ENCODE measurements at regions not wholly inside any gene's neighbourhood (a gene's known extent, or its start where the extent isn't known, plus 50 kb on each side); places are given as distances from the start of the nearest gene placed in this dataset.

DNA sequence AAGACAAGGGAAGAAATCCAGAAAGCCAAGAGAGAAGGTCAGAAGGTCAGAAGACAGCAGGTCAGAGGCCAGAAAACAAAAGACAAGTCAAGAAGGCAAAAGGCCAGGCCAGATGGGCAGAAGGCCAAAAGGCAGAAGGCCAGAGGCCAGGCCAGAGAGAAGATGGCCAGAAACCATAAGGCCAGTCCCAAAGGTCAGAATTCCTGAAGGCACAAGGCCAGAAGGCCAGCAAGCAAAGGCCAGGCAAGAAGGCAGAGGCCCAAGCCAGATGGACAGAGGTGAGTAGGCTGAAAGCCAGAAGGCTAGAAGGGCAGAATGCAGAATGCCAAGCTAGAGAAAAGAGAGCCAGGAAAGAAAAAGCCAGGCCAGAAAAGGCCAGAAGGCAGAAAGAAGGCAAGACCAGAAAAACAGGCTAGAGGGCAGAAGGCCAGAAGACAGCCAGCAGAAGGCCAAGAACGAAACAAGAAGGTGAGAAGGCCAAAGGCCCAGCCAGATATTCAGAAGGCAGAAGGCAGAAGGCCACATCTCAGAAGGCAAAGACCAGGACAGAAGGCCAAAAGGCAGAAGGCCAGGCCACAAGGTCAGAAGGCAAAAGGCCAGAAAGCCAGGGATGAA is 186.3 kb downstream of the TUBA3C start:
- TF ChIP-seq, protein P1, sequence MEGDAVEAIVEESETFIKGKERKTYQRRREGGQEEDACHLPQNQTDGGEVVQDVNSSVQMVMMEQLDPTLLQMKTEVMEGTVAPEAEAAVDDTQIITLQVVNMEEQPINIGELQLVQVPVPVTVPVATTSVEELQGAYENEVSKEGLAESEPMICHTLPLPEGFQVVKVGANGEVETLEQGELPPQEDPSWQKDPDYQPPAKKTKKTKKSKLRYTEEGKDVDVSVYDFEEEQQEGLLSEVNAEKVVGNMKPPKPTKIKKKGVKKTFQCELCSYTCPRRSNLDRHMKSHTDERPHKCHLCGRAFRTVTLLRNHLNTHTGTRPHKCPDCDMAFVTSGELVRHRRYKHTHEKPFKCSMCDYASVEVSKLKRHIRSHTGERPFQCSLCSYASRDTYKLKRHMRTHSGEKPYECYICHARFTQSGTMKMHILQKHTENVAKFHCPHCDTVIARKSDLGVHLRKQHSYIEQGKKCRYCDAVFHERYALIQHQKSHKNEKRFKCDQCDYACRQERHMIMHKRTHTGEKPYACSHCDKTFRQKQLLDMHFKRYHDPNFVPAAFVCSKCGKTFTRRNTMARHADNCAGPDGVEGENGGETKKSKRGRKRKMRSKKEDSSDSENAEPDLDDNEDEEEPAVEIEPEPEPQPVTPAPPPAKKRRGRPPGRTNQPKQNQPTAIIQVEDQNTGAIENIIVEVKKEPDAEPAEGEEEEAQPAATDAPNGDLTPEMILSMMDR (IDR thresholded peaks at IDR 0.05 in 2 of 3, conservative IDR thresholded peaks at IDR 0.05 in 1 of 3; ENCODE audit: borderline replicate concordance in 1 of 3, insufficient read depth in 1 of 3, low read depth in 2 of 3, low read length in 2 of 3) = no peak
- TF ChIP-seq JUND (IDR thresholded peaks at IDR 0.05) (no peak), POLR2A (IDR thresholded peaks at IDR 0.05; ENCODE audit: borderline replicate concordance, extremely low read depth, insufficient read depth, insufficient read length) (no peak)

All from HCT116 (cell line).